ENCODE measurements at regions not wholly inside any gene's neighbourhood (a gene's known extent, or its start where the extent isn't known, plus 50 kb on each side); places are given as distances from the start of the nearest gene placed in this dataset.
"Not testable (repeated sequence)": the region's sequence is repeated elsewhere in the genome, so short reads cannot be mapped to it uniquely, and the experiment has no call there.

DNA sequence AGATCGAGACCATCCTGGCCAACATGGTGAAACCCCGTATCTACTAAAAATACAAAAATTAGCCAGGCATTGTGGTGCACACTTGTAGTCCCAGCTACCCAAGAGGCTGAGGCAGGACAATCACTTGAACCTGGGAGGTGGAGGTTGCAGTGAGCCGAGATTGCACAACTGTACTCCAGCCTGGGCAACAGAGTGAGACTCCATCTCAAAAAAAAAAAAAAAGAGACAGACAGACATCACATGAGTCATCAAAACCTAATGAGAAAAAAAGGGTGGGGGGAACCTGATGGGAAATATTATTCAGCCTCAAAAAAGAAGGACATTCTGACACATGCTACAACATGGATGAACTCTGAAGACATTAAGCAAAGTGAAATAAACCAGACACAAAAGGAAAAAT, 67.4 kb downstream of the ARL6IP4 start:
- not testable (repeated sequence) for H3K4me2 ChIP-seq; H3K27ac ChIP-seq (ENCODE audit: low read depth); H3K4me3 Mint-ChIP-seq; DNase-seq (ENCODE audit: low spot score); H3K79me2 ChIP-seq (replicated peaks; ENCODE audit: insufficient read depth); H3K9me3 Mint-ChIP-seq; H3K27me3 ChIP-seq (ENCODE audit: insufficient read depth); H3K9me2 ChIP-seq (ENCODE audit: insufficient read depth); H3K27ac Mint-ChIP-seq; H3K27me3 Mint-ChIP-seq (ENCODE audit: insufficient read depth, low read depth, poor library complexity); H3K36me3 Mint-ChIP-seq (ENCODE audit: low read depth); H3F3A ChIP-seq (replicated peaks; ENCODE audit: low read depth); H3K4me1 ChIP-seq (ENCODE audit: insufficient read depth); H2AFZ ChIP-seq; H3K4me3 ChIP-seq; H3K4me1 Mint-ChIP-seq; H3K36me3 ChIP-seq (ENCODE audit: insufficient read depth); H4K20me1 ChIP-seq (replicated peaks; ENCODE audit: insufficient read depth); ATAC-seq

GRCh38 chr12:123047289-123047688, 66.8 kb downstream of the ARL6IP4 start:
- H3K27me3 Mint-ChIP-seq (ENCODE audit: insufficient read depth, low read depth, poor library complexity), result peaks cover 5% of the 10 kb centered on the region
- Histone ChIP-seq H4K20me1 (replicated peaks; ENCODE audit: insufficient read depth) (no peaks in the 10 kb centered on the region), H3K79me2 (replicated peaks; ENCODE audit: insufficient read depth) (no peaks in the 10 kb centered on the region), H3K27me3 (ENCODE audit: insufficient read depth) (no peaks in the 10 kb centered on the region), H2AFZ (no peak overlapping the region), H3K4me1 (ENCODE audit: insufficient read depth) (no peaks in the 10 kb centered on the region), H3K36me3 (ENCODE audit: insufficient read depth) (no peaks in the 10 kb centered on the region), H3K4me3 (no peak overlapping the region), H3K9me2 (ENCODE audit: insufficient read depth) (no peaks in the 10 kb centered on the region), H3F3A (replicated peaks; ENCODE audit: low read depth) (no peaks in the 10 kb centered on the region), H3K4me2 (no peak overlapping the region), H3K27ac (ENCODE audit: low read depth) (no peak overlapping the region)
- H3K9me3 Mint-ChIP-seq, result no peaks in the 10 kb centered on the region
- DNase-seq (ENCODE audit: low spot score) (no peak), ATAC-seq (no peak)
- no peaks in the 10 kb centered on the region for H3K4me1 Mint-ChIP-seq
- TF ChIP-seq ZNF114 (CRISPR knock-in tag; IDR thresholded peaks at IDR 0.05) (no peak), STAT1 (IDR thresholded peaks at IDR 0.05; ENCODE audit: unreplicated experiment) (no peak)
- H3K36me3 Mint-ChIP-seq (ENCODE audit: low read depth), result no peaks in the 10 kb centered on the region
- no peak overlapping the region for H3K4me3 Mint-ChIP-seq
- no peak overlapping the region for H3K27ac Mint-ChIP-seq

DNA sequence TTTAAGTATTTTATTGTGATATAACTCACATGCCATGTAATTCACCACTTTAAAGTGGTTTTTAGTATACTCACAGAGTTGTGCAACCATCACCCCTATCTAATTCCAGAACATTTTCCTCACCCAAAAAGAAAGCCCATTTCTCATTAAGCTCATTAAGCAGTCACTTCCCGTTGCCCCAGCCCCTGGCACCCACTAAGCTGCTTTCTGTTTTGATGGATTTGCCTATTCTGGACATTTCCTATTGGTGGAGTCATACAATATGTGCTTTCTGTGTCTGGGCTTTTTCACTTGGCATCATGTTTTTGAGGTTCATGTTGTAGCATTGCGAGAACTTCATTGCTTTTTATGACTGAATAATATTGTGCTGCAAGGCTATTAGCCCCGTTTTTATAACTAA, 66.0 kb downstream of the ARL6IP4 start:
- no peaks in the 10 kb centered on the region for H3K36me3 Mint-ChIP-seq (ENCODE audit: low read depth)
- no peak overlapping the region for H3K4me3 ChIP-seq
- no peaks in the 10 kb centered on the region for H3K4me1 Mint-ChIP-seq
- no peaks in the 10 kb centered on the region for H3K27me3 ChIP-seq (ENCODE audit: insufficient read depth)
- ATAC-seq, result no peak
- no peaks in the 10 kb centered on the region for H3K36me3 ChIP-seq (ENCODE audit: insufficient read depth)
- H3K4me2 ChIP-seq, result no peak overlapping the region
- no peaks in the 10 kb centered on the region for H3K9me2 ChIP-seq (ENCODE audit: insufficient read depth)
- no peak overlapping the region for H3K27ac Mint-ChIP-seq
- H3F3A ChIP-seq (replicated peaks; ENCODE audit: low read depth), result no peaks in the 10 kb centered on the region
- no peaks in the 10 kb centered on the region for H4K20me1 ChIP-seq (replicated peaks; ENCODE audit: insufficient read depth)
- peaks cover 8% of the 10 kb centered on the region for H3K27me3 Mint-ChIP-seq (ENCODE audit: insufficient read depth, low read depth, poor library complexity)
- no peaks in the 10 kb centered on the region for H3K79me2 ChIP-seq (replicated peaks; ENCODE audit: insufficient read depth)
- no peak overlapping the region for H3K4me3 Mint-ChIP-seq
- no peak overlapping the region for H2AFZ ChIP-seq
- no peak for DNase-seq (ENCODE audit: low spot score)
- no peak overlapping the region for H3K27ac ChIP-seq (ENCODE audit: low read depth)
- H3K9me3 Mint-ChIP-seq, result no peaks in the 10 kb centered on the region
- H3K4me1 ChIP-seq (ENCODE audit: insufficient read depth), result no peaks in the 10 kb centered on the region
- TF ChIP-seq, protein P1, sequence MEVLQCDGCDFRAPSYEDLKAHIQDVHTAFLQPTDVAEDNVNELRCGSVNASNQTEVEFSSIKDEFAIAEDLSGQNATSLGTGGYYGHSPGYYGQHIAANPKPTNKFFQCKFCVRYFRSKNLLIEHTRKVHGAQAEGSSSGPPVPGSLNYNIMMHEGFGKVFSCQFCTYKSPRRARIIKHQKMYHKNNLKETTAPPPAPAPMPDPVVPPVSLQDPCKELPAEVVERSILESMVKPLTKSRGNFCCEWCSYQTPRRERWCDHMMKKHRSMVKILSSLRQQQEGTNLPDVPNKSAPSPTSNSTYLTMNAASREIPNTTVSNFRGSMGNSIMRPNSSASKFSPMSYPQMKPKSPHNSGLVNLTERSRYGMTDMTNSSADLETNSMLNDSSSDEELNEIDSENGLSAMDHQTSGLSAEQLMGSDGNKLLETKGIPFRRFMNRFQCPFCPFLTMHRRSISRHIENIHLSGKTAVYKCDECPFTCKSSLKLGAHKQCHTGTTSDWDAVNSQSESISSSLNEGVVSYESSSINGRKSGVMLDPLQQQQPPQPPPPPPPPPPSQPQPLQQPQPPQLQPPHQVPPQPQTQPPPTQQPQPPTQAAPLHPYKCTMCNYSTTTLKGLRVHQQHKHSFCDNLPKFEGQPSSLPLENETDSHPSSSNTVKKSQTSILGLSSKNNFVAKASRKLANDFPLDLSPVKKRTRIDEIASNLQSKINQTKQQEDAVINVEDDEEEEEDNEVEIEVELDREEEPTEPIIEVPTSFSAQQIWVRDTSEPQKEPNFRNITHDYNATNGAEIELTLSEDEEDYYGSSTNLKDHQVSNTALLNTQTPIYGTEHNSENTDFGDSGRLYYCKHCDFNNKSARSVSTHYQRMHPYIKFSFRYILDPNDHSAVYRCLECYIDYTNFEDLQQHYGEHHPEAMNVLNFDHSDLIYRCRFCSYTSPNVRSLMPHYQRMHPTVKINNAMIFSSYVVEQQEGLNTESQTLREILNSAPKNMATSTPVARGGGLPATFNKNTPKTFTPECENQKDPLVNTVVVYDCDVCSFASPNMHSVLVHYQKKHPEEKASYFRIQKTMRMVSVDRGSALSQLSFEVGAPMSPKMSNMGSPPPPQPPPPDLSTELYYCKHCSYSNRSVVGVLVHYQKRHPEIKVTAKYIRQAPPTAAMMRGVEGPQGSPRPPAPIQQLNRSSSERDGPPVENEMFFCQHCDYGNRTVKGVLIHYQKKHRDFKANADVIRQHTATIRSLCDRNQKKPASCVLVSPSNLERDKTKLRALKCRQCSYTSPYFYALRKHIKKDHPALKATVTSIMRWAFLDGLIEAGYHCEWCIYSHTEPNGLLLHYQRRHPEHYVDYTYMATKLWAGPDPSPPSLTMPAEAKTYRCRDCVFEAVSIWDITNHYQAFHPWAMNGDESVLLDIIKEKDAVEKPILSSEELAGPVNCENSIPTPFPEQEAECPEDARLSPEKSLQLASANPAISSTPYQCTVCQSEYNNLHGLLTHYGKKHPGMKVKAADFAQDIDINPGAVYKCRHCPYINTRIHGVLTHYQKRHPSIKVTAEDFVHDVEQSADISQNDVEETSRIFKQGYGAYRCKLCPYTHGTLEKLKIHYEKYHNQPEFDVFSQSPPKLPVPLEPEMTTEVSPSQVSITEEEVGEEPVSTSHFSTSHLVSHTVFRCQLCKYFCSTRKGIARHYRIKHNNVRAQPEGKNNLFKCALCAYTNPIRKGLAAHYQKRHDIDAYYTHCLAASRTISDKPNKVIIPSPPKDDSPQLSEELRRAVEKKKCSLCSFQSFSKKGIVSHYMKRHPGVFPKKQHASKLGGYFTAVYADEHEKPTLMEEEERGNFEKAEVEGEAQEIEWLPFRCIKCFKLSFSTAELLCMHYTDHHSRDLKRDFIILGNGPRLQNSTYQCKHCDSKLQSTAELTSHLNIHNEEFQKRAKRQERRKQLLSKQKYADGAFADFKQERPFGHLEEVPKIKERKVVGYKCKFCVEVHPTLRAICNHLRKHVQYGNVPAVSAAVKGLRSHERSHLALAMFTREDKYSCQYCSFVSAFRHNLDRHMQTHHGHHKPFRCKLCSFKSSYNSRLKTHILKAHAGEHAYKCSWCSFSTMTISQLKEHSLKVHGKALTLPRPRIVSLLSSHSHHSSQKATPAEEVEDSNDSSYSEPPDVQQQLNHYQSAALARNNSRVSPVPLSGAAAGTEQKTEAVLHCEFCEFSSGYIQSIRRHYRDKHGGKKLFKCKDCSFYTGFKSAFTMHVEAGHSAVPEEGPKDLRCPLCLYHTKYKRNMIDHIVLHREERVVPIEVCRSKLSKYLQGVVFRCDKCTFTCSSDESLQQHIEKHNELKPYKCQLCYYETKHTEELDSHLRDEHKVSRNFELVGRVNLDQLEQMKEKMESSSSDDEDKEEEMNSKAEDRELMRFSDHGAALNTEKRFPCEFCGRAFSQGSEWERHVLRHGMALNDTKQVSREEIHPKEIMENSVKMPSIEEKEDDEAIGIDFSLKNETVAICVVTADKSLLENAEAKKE (CRISPR knock-in tag; IDR thresholded peaks at IDR 0.05), result no peak
- TF ChIP-seq, protein P2, sequence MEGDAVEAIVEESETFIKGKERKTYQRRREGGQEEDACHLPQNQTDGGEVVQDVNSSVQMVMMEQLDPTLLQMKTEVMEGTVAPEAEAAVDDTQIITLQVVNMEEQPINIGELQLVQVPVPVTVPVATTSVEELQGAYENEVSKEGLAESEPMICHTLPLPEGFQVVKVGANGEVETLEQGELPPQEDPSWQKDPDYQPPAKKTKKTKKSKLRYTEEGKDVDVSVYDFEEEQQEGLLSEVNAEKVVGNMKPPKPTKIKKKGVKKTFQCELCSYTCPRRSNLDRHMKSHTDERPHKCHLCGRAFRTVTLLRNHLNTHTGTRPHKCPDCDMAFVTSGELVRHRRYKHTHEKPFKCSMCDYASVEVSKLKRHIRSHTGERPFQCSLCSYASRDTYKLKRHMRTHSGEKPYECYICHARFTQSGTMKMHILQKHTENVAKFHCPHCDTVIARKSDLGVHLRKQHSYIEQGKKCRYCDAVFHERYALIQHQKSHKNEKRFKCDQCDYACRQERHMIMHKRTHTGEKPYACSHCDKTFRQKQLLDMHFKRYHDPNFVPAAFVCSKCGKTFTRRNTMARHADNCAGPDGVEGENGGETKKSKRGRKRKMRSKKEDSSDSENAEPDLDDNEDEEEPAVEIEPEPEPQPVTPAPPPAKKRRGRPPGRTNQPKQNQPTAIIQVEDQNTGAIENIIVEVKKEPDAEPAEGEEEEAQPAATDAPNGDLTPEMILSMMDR (conservative IDR thresholded peaks at IDR 0.05; ENCODE audit: low read depth in 2 of 2), result no peak
- no peak for TF ChIP-seq EZH2phosphoT487 (IDR thresholded peaks at IDR 0.05; ENCODE audit: unreplicated experiment)
- TF ChIP-seq, protein P3, sequence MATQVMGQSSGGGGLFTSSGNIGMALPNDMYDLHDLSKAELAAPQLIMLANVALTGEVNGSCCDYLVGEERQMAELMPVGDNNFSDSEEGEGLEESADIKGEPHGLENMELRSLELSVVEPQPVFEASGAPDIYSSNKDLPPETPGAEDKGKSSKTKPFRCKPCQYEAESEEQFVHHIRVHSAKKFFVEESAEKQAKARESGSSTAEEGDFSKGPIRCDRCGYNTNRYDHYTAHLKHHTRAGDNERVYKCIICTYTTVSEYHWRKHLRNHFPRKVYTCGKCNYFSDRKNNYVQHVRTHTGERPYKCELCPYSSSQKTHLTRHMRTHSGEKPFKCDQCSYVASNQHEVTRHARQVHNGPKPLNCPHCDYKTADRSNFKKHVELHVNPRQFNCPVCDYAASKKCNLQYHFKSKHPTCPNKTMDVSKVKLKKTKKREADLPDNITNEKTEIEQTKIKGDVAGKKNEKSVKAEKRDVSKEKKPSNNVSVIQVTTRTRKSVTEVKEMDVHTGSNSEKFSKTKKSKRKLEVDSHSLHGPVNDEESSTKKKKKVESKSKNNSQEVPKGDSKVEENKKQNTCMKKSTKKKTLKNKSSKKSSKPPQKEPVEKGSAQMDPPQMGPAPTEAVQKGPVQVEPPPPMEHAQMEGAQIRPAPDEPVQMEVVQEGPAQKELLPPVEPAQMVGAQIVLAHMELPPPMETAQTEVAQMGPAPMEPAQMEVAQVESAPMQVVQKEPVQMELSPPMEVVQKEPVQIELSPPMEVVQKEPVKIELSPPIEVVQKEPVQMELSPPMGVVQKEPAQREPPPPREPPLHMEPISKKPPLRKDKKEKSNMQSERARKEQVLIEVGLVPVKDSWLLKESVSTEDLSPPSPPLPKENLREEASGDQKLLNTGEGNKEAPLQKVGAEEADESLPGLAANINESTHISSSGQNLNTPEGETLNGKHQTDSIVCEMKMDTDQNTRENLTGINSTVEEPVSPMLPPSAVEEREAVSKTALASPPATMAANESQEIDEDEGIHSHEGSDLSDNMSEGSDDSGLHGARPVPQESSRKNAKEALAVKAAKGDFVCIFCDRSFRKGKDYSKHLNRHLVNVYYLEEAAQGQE (IDR thresholded peaks at IDR 0.05; ENCODE audit: unreplicated experiment), result no peak
